Ovary (tissue), 7 donors: ENCODE measurements at regions not wholly inside any gene's neighbourhood (a gene's known extent, or its start where the extent isn't known, plus 50 kb on each side); places are given as distances from the start of the nearest gene placed in this dataset.

Source experiments
- DNase-seq, 5 donors: peaks; one replicate each; pipeline ENCODE4 v3.0.0-alpha.2; 2019 to 2020
- H3K27ac ChIP-seq, 2 donors: fragments of 200-600 bp; one replicate each; pipeline versions ENCODE4 v1.5.1 to v1.8.0; 2019 to 2022
- H3K27me3 ChIP-seq: fragments of 200-600 bp; one replicate; pipeline ENCODE4 v1.8.0; 2022
- H3K36me3 ChIP-seq: fragments of 200-600 bp; sonication (generic); one replicate; pipeline ENCODE4 v1.5.1; 2019
- H3K4me1 ChIP-seq: one replicate; pipeline ENCODE4 v1.8.1; 2013; ENCODE audit warnings: mild to moderate bottlenecking, moderate library complexity; ENCODE audit not compliant: insufficient read depth
- H3K4me3 ChIP-seq: fragments of 200-600 bp; sonication (generic); one replicate; pipeline ENCODE4 v1.5.1; 2017
- H3K9me3 ChIP-seq, 2 donors: fragments of 200-600 bp in 1 of 2; sonication (generic) in 1 of 2; one replicate each; pipeline versions ENCODE4 v1.5.1 to v1.8.1; 2013 to 2019; ENCODE audit warnings: mild to moderate bottlenecking in 1 of 2, moderate library complexity in 1 of 2
- CTCF ChIP-seq, 3 donors: fragments of 450-650 bp in 2 of 3; fragments of 200-600 bp in 1 of 3; IDR thresholded peaks; one replicate each; pipeline versions ENCODE4 v1.5.1 to v1.8.0; 2016 to 2022; ENCODE audit warnings: antibody characterized with exemption in 3 of 3, mild to moderate bottlenecking in 1 of 3
- EP300 ChIP-seq: sonication (generic); formaldehyde crosslinking; IDR thresholded peaks from one replicate; pipeline ENCODE4 v1.6.1; 2017; ENCODE audit warnings: antibody characterized with exemption
- POLR2A ChIP-seq: fragments of 450-650 bp; IDR thresholded peaks from one replicate; pipeline ENCODE4 v1.6.1; 2017; ENCODE audit warnings: antibody characterized with exemption, mild to moderate bottlenecking, moderate library complexity
- WGBS, 3 donors: extraction: QIAGEN DNeasy Blood & Tissue Kit in 1 of 3; methylation state at CpG; one replicate each; pipeline versions ENCODE4 v1.1.5 to v1.1.7; 2013 to 2017; 5-methylcytosine and 5-hydroxymethylcytosine counted together
- intact Hi-C, 4 donors: fragments of 100-400 bp; cut with DNase I; formaldehyde crosslinking; loops; one replicate each; pipeline versions ENCODE4 v1.11.0 to v1.15.1; 2022 to 2023
- donor health status: DM: no; HTN: no; CAD: no; lungs with moderate emphysema.
- donor health status: DM: no; HTN: no; CAD: no.
- donor health status: Bipolar disorder and iron deficiency.
- donor health status: DM: no; HTN: no; CAD: no.
- donor health status: DM: yes; HTN: yes; CAD: no.

- no peaks in the 10 kb centered on the region for H3K9me3 ChIP-seq
- no peaks in the 10 kb centered on the region for H3K27me3 ChIP-seq
- no peak overlapping the region for H3K27ac ChIP-seq
- H3K36me3 ChIP-seq: no peaks in the 10 kb centered on the region
- no peak overlapping the region for H3K4me3 ChIP-seq
- no peak for TF ChIP-seq CTCF (IDR thresholded peaks at IDR 0.05)
- no peak for TF ChIP-seq EP300
- TF ChIP-seq POLR2A: no peak
- intact Hi-C loops: no loop called here
- WGBS, 3 donors: 33 to 96% (median 84%) methylated on average over 1 of the region's 1 CpG
- no peak for DNase-seq
- H3K4me1 ChIP-seq: no peaks in the 10 kb centered on the region
Measured at GRCh38 chr5:161189452-161189851, 337.4 kb upstream of the ATP10B start.

- TF ChIP-seq EP300 (no peak), POLR2A (no peak), CTCF (IDR thresholded peaks at IDR 0.05) (no peak)
- no peak for DNase-seq
- Histone ChIP-seq H3K4me3 (no peak overlapping the region), H3K27ac (no peak overlapping the region), H3K27me3 (no peaks in the 10 kb centered on the region), H3K4me1 (no peaks in the 10 kb centered on the region), H3K36me3 (no peaks in the 10 kb centered on the region), H3K9me3 (no peaks in the 10 kb centered on the region)
- intact Hi-C loops: no loop called here
Measured at GRCh38 chr5:161183559-161183958, 331.5 kb upstream of the ATP10B start.

GRCh38 chr5:161176221-161176620 lies 324.2 kb upstream of the ATP10B start:
- no peak overlapping the region for H3K4me3 ChIP-seq
- WGBS, 3 donors: 63 to 76% (median 70%) methylated on average over 2 of the region's 2 CpGs
- H3K36me3 ChIP-seq: no peaks in the 10 kb centered on the region
- H3K9me3 ChIP-seq: no peaks in the 10 kb centered on the region
- TF ChIP-seq CTCF (IDR thresholded peaks at IDR 0.05) (no peak), EP300 (no peak), POLR2A (no peak)
- no peak overlapping the region for H3K27ac ChIP-seq
- H3K27me3 ChIP-seq: no peaks in the 10 kb centered on the region
- DNase-seq: no peak
- intact Hi-C loops: no loop called here
- H3K4me1 ChIP-seq: no peaks in the 10 kb centered on the region

GRCh38 chr5:161169776-161170175 lies 317.8 kb upstream of the ATP10B start:
- WGBS, 3 donors: 76 to 84% (median 84%) methylated on average over 2 of the region's 2 CpGs
- intact Hi-C loops: no loop called here

More at GRCh38 chr5:161169776-161170175, 317.8 kb upstream of the ATP10B start:
- no peak overlapping the region for H3K4me3 ChIP-seq
- H3K27ac ChIP-seq: no peak overlapping the region
- no peaks in the 10 kb centered on the region for H3K4me1 ChIP-seq
- no peak for TF ChIP-seq CTCF (IDR thresholded peaks at IDR 0.05)
- no peak for TF ChIP-seq POLR2A
- no peak for TF ChIP-seq EP300
- DNase-seq: no peak
- no peaks in the 10 kb centered on the region for H3K27me3 ChIP-seq
- no peaks in the 10 kb centered on the region for H3K36me3 ChIP-seq
- no peaks in the 10 kb centered on the region for H3K9me3 ChIP-seq
